ENCODE measurements at regions not wholly inside any gene's neighbourhood (a gene's known extent, or its start where the extent isn't known, plus 50 kb on each side); places are given as distances from the start of the nearest gene placed in this dataset.

GRCh38 chr12:127619869-127620734 is 646.9 kb upstream of the TMEM132C start:
- Histone ChIP-seq H3K27me3 (no peaks in the 10 kb centered on the region), H3K4me3 (no peak overlapping the region), H3K27ac (replicated peaks in 1 of 4) (no peak overlapping the region), H3K9me3 (no peaks in the 10 kb centered on the region), H3K4me1 (no peaks in the 10 kb centered on the region), H3K36me3 (no peaks in the 10 kb centered on the region)
- 76% methylated on average over 10 of the region's 10 CpGs for WGBS
- TF ChIP-seq EP300 (IDR thresholded peaks at IDR 0.05) (no peak), CTCF (IDR thresholded peaks at IDR 0.05) (no peak), POLR2AphosphoS5 (IDR thresholded peaks at IDR 0.05) (no peak), POLR2A (IDR thresholded peaks at IDR 0.05; ENCODE audit: low read depth) (no peak)
- intact Hi-C loops (cut with DNase I), result no loop called here
- DNase-seq (ENCODE audit: extremely low spot score), result no peak

- H3K4me3 ChIP-seq, result no peak overlapping the region
- H3K27me3 ChIP-seq, result no peaks in the 10 kb centered on the region
- DNase-seq (ENCODE audit: extremely low spot score), result no peak
- WGBS, result 75% methylated on average over 2 of the region's 2 CpGs
- H3K9me3 ChIP-seq, result no peaks in the 10 kb centered on the region
- TF ChIP-seq EP300 (IDR thresholded peaks at IDR 0.05), result no peak
- TF ChIP-seq POLR2A (IDR thresholded peaks at IDR 0.05; ENCODE audit: low read depth), result no peak
- no peak for TF ChIP-seq POLR2AphosphoS5 (IDR thresholded peaks at IDR 0.05)
- H3K27ac ChIP-seq (replicated peaks in 1 of 4), result no peak overlapping the region
- H3K36me3 ChIP-seq, result no peaks in the 10 kb centered on the region
- intact Hi-C loops (cut with DNase I), result no loop called here
- H3K4me1 ChIP-seq, result no peaks in the 10 kb centered on the region
Measured at GRCh38 chr12:127620735-127621355, 646.1 kb upstream of the TMEM132C start.

GRCh38 chr12:127621366-127621765 is 645.6 kb upstream of the TMEM132C start:
- H3K27me3 ChIP-seq, result no peaks in the 10 kb centered on the region
- H3K27ac ChIP-seq (replicated peaks in 1 of 4), result no peak overlapping the region
- no peaks in the 10 kb centered on the region for H3K36me3 ChIP-seq
- H3K9me3 ChIP-seq, result no peaks in the 10 kb centered on the region
- 72% methylated on average over 9 of the region's 9 CpGs for WGBS
- TF ChIP-seq EP300 (IDR thresholded peaks at IDR 0.05) (no peak), POLR2AphosphoS5 (IDR thresholded peaks at IDR 0.05) (no peak), POLR2A (IDR thresholded peaks at IDR 0.05; ENCODE audit: low read depth) (no peak), CTCF (IDR thresholded peaks at IDR 0.05) (no peak)
- H3K4me1 ChIP-seq, result no peaks in the 10 kb centered on the region
- no peak overlapping the region for H3K4me3 ChIP-seq
- intact Hi-C loops (cut with DNase I), result no loop called here
- no peak for DNase-seq (ENCODE audit: extremely low spot score)

- no peak overlapping the region for H3K27ac ChIP-seq (replicated peaks in 1 of 4)
- H3K36me3 ChIP-seq, result no peaks in the 10 kb centered on the region
- DNase-seq (ENCODE audit: extremely low spot score), result no peak
- no peaks in the 10 kb centered on the region for H3K4me1 ChIP-seq
- 93% methylated on average over 4 of the region's 4 CpGs for WGBS
- intact Hi-C loops (cut with DNase I), result no loop called here
- no peak for TF ChIP-seq EP300 (IDR thresholded peaks at IDR 0.05)
- H3K27me3 ChIP-seq, result no peaks in the 10 kb centered on the region
- H3K9me3 ChIP-seq, result no peaks in the 10 kb centered on the region
- no peak overlapping the region for H3K4me3 ChIP-seq
Measured at GRCh38 chr12:127623362-127623761, 643.6 kb upstream of the TMEM132C start.

- H3K4me3 ChIP-seq, result no peak overlapping the region
- H3K27me3 ChIP-seq, result no peaks in the 10 kb centered on the region
- 84% methylated on average over 5 of the region's 5 CpGs for WGBS
- H3K4me1 ChIP-seq, result no peaks in the 10 kb centered on the region
- no peaks in the 10 kb centered on the region for H3K36me3 ChIP-seq
- no peaks in the 10 kb centered on the region for H3K9me3 ChIP-seq
- H3K27ac ChIP-seq (replicated peaks in 1 of 4), result no peak overlapping the region
- DNase-seq (ENCODE audit: extremely low spot score), result no peak
- intact Hi-C loops (cut with DNase I), result no loop called here
- TF ChIP-seq EP300 (IDR thresholded peaks at IDR 0.05), result no peak
- TF ChIP-seq CTCF (IDR thresholded peaks at IDR 0.05), result no peak
- no peak for TF ChIP-seq POLR2AphosphoS5 (IDR thresholded peaks at IDR 0.05)
- no peak for TF ChIP-seq POLR2A (IDR thresholded peaks at IDR 0.05; ENCODE audit: low read depth)
Measured at GRCh38 chr12:127625176-127625771, 641.7 kb upstream of the TMEM132C start.
